HepG2 (cell line): ENCODE measurements at regions not wholly inside any gene's neighbourhood (a gene's known extent, or its start where the extent isn't known, plus 50 kb on each side); places are given as distances from the start of the nearest gene placed in this dataset.

Source experiments
- ATAC-seq: fragments of 200-7000 bp; cut with Tn5 transposase; 3 replicates; pipeline ENCODE4 v1.9.1; 2020; ENCODE audit warnings: mild to moderate bottlenecking, moderate library complexity
- BruUV-seq: library from RNA; stranded (reverse); fragments of 400-500 nt; replicated peaks from 2 replicates; lab custom pipeline; 2021; lab: Mats Ljungman, UMichigan
- CTCF ChIA-PET: fragments of 300-600 bp; formaldehyde crosslinking; extraction: SDS; loops from one replicate; lab custom pipeline; 2021; ENCODE audit warnings: low total read pairs, inconsistent platforms, low intra/inter-chr PET ratio; lab: Yijun Ruan, JAX
- POLR2A ChIA-PET: fragments of 350-600 bp; sonication (Branson Sonifier 250); formaldehyde crosslinking; loops from one replicate; lab custom pipeline; 2020; ENCODE audit warnings: antibody characterized with exemption, inconsistent platforms; lab: Yijun Ruan, JAX
- DNase-seq: peaks from one replicate; pipeline ENCODE4 v3.0.0-alpha.2; 2015; ENCODE audit warnings: low spot score
- FAIRE-seq: peaks from 3 replicates; lab custom pipeline; 2011; peaks lifted over from hg19 to GRCh38; lab: Jason Lieb, UNC
- H2AFZ ChIP-seq: one replicate; pipeline ENCODE4 v1.6.1; 2011; ENCODE audit warnings: low read length, inconsistent platforms
- H3K27ac ChIP-seq: fragments of 300-600 bp; 3 replicates; pipeline ENCODE4 v1.8.0; 2011; ENCODE audit warnings: mixed run types, mild to moderate bottlenecking, mixed read lengths, low read length, inconsistent platforms; ENCODE audit not compliant: insufficient read depth; ENCODE audit errors: extremely low read length
- H3K27me3 ChIP-seq, 2 experiments: fragments of 200-600 bp in 1 of 2; 2 replicates in 1 of 2; 3 replicates in 1 of 2; pipeline versions ENCODE4 v1.6.0 to v1.8.0; 2011; ENCODE audit warnings: low read length in 2 of 2, mild to moderate bottlenecking in 2 of 2, moderate library complexity in 2 of 2, inconsistent platforms in 1 of 2; ENCODE audit not compliant: insufficient read depth in 2 of 2, control insufficient read depth in 1 of 2
- H3K36me3 ChIP-seq, 2 experiments: fragments of 200-600 bp in 1 of 2; replicated peaks in 1 of 2; 2 replicates in 1 of 2; 3 replicates in 1 of 2; pipeline versions ENCODE4 v1.5.1 to v1.8.0; 2011; ENCODE audit warnings: low read length in 2 of 2, inconsistent platforms in 1 of 2; ENCODE audit not compliant: insufficient read depth in 2 of 2, control insufficient read depth in 1 of 2
- H3K4me1 ChIP-seq: 2 replicates; pipeline ENCODE4 v1.5.1; 2012; ENCODE audit warnings: low read length, inconsistent platforms; ENCODE audit not compliant: insufficient read depth
- H3K4me2 ChIP-seq: 2 replicates; pipeline ENCODE4 v1.6.0; 2011; ENCODE audit warnings: low read depth, low read length, inconsistent platforms
- H3K4me3 ChIP-seq, 3 experiments: fragments of 200-600 bp in 1 of 3; sonication (generic), shearing (Covaris generic) in 1 of 3; replicated peaks in 1 of 3; 2 replicates each; pipeline ENCODE4 v1.5.1; 2011 to 2016; ENCODE audit warnings: low read length in 3 of 3, inconsistent platforms in 2 of 3, low read depth in 2 of 3, mild to moderate bottlenecking in 2 of 3, control low read depth in 1 of 3, mixed read lengths in 1 of 3; ENCODE audit not compliant: insufficient read depth in 1 of 3
- H3K79me2 ChIP-seq: one replicate; pipeline ENCODE4 v1.6.1; 2011; ENCODE audit warnings: low read length, inconsistent platforms; ENCODE audit not compliant: insufficient read depth
- H3K9ac ChIP-seq: 2 replicates; pipeline ENCODE4 v1.6.0; 2011; ENCODE audit warnings: mild to moderate bottlenecking, low read depth, low read length, inconsistent platforms; ENCODE audit not compliant: insufficient read depth
- H3K9me3 ChIP-seq: 2 replicates; pipeline ENCODE4 v1.5.1; 2012; ENCODE audit warnings: mild to moderate bottlenecking, low read length
- H4K20me1 ChIP-seq: 2 replicates; pipeline ENCODE4 v1.6.0; 2011; ENCODE audit warnings: inconsistent platforms, mild to moderate bottlenecking, low read length, moderate library complexity; ENCODE audit not compliant: insufficient read depth
- FIP1L1 ChIP-seq: fragments of 200-400 bp; formaldehyde crosslinking; IDR thresholded peaks from 2 replicates; pipeline ENCODE4 v1.6.1; 2018; ENCODE audit warnings: low read depth, mild to moderate bottlenecking, low read length, moderate library complexity, borderline replicate concordance; ENCODE audit not compliant: insufficient read depth
- HIVEP1 ChIP-seq: sonication (generic); formaldehyde crosslinking; IDR thresholded peaks from 2 replicates; pipeline ENCODE4 v1.4.0; 2020; ENCODE audit warnings: mild to moderate bottlenecking, missing genetic modification reagents
- MED13 ChIP-seq: sonication (generic); formaldehyde crosslinking; IDR thresholded peaks from 2 replicates; pipeline ENCODE4 v1.5.0; 2020; ENCODE audit warnings: missing genetic modification reagents
- MED8 ChIP-seq: sonication (generic); formaldehyde crosslinking; IDR thresholded peaks from 2 replicates; pipeline ENCODE4 v1.8.1; 2023; ENCODE audit warnings: mild to moderate bottlenecking, missing genetic modification reagents; ENCODE audit not compliant: insufficient replicate concordance
- MEIS1 ChIP-seq: sonication (generic); formaldehyde crosslinking; IDR thresholded peaks from 2 replicates; pipeline ENCODE4 v1.9.0; 2021; ENCODE audit warnings: mild to moderate bottlenecking, missing genetic modification reagents, moderate library complexity, borderline replicate concordance
- MLLT10 ChIP-seq: sonication (generic); formaldehyde crosslinking; IDR thresholded peaks from 2 replicates; pipeline ENCODE4 v1.4.0; 2020; ENCODE audit warnings: missing genetic modification reagents
- MYNN ChIP-seq: sonication (generic); formaldehyde crosslinking; IDR thresholded peaks from 2 replicates; pipeline ENCODE4 v1.4.0; 2020; ENCODE audit warnings: mild to moderate bottlenecking, low read depth, missing genetic modification reagents
- SIX4 ChIP-seq: sonication (generic); formaldehyde crosslinking; IDR thresholded peaks from 2 replicates; pipeline ENCODE4 v1.4.0; 2020; ENCODE audit warnings: missing genetic modification reagents
- SP140L ChIP-seq: sonication (generic); formaldehyde crosslinking; IDR thresholded peaks from 2 replicates; pipeline ENCODE4 v1.4.0; 2020; ENCODE audit warnings: missing genetic modification reagents, borderline replicate concordance
- ZNF274 ChIP-seq: sonication (generic); formaldehyde crosslinking; IDR thresholded peaks from 2 replicates; pipeline ENCODE4 v1.5.1; 2020; ENCODE audit warnings: mild to moderate bottlenecking, missing genetic modification reagents
- ZNF343 ChIP-seq: sonication (generic); formaldehyde crosslinking; IDR thresholded peaks from 2 replicates; pipeline ENCODE4 v1.4.0; 2020; ENCODE audit warnings: mild to moderate bottlenecking, missing genetic modification reagents
- ZNF569 ChIP-seq: sonication (generic); formaldehyde crosslinking; IDR thresholded peaks from 2 replicates; pipeline ENCODE4 v1.5.0; 2020; ENCODE audit warnings: mild to moderate bottlenecking, missing genetic modification reagents, moderate library complexity, borderline replicate concordance
- ZNF629 ChIP-seq: sonication (generic); formaldehyde crosslinking; conservative IDR thresholded peaks from 2 replicates; pipeline ENCODE4 v1.5.0; 2020; ENCODE audit warnings: missing genetic modification reagents
- ZNF839 ChIP-seq: sonication (generic); formaldehyde crosslinking; IDR thresholded peaks from 2 replicates; pipeline ENCODE4 v1.4.0; 2020; ENCODE audit warnings: missing genetic modification reagents, mild to moderate bottlenecking, borderline replicate concordance
- WGBS: methylation state at CpG from one replicate; pipeline ENCODE4 v1.1.6; 2017; ENCODE audit warnings: low lambda C conversion rate; 5-methylcytosine and 5-hydroxymethylcytosine counted together
- in situ Hi-C: cut with HindIII; loops from 2 replicates; pipeline ENCODE4 v1.10.0; 2017; ENCODE audit warnings: low pct_unique_long_range_greater_than_20kb; ENCODE audit not compliant: extremely low pct_ligation_motif_present
- intact Hi-C: fragments of 100-400 bp; cut with micrococcal nuclease; formaldehyde crosslinking; loops from one replicate; pipeline ENCODE4 v1.10.0; 2022; ENCODE audit not compliant: unreplicated experiment
- TF ChIP-seq, protein P1 (sequence below): sonication (generic); formaldehyde crosslinking; IDR thresholded peaks from 2 replicates; pipeline ENCODE4 v1.4.0; 2020; ENCODE audit warnings: missing genetic modification reagents, mild to moderate bottlenecking, borderline replicate concordance
- TF ChIP-seq, protein P2 (sequence below), 2 experiments: sonication (generic) in 1 of 2; formaldehyde crosslinking in 1 of 2; IDR thresholded peaks; 2 replicates each; pipeline versions ENCODE4 v1.5.1 to v1.6.1; 2011 to 2020; ENCODE audit warnings: borderline replicate concordance in 1 of 2, low read depth in 1 of 2, low read length in 1 of 2, mild to moderate bottlenecking in 1 of 2, missing genetic modification reagents in 1 of 2, moderate library complexity in 1 of 2

DNA sequence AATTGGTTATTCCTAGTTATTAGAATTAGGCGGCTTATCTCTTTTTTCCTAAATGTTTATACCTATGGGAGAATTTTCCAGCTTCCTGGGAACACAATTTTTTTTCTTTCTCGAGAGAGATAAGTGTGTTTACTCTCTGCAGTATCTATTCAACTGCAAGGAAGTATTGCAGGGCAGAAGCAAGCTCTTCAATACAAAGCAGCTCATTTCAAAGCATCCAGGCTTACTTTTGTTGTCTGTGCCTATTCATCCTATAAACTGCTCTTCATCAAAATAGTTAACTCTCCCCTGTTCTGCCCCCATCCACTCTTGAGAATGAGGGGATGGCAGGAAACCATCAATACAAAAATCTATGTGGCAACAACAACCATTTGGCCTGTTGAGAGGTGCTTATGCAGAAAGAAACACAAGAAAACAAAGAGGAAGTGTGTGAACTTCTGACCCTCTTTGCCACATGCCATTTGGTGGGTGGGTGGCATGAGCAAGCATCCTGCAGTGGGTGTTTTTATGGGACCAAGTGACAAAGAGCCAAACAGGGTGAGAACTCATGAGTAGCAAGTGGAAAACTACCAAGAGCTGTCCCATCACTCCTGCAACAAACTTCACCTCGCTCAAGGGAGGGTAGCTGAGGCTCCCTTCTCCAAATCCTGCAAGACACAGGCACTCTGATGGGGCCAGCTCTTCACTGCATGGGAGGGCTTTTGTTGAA lies 50.6 kb upstream of the MRPS6 start:
- no peak for DNase-seq
- Histone ChIP-seq H3K4me2 (no peak overlapping the region), H3K9ac (no peak overlapping the region), H4K20me1 (no peaks in the 10 kb centered on the region), H3K36me3 (no peaks in the 10 kb centered on the region), H3K79me2 (no peaks in the 10 kb centered on the region), H2AFZ (no peak overlapping the region), H3K4me1 (peaks cover 50% of the 10 kb centered on the region), H3K27ac (no peak overlapping the region), H3K27me3 (no peaks in the 10 kb centered on the region; a peak in 2 of 5 replicates), H3K4me3 (no peak overlapping the region), H3K9me3 (no peaks in the 10 kb centered on the region)
- CTCF ChIA-PET: no interaction called here
- no peak for TF ChIP-seq MLLT10
- no peak for TF ChIP-seq MED13 (CRISPR knock-in tag)
- TF ChIP-seq ZNF839 (CRISPR knock-in tag): no peak
- TF ChIP-seq ZNF343 (CRISPR knock-in tag): no peak
- no peak for TF ChIP-seq ZNF274 (CRISPR knock-in tag)
- 3% methylated on average over 2 of the region's 3 CpGs for WGBS
- intact Hi-C loops (no loop called here), in situ Hi-C loops (no loop called here)
- POLR2A ChIA-PET: no interaction called here
- BruUV-seq: no TSS peak
- ATAC-seq: no peak
- FAIRE-seq: no peak

GRCh38 chr21:34021726-34022125 lies 51.7 kb upstream of the MRPS6 start:
- CTCF ChIA-PET: no interaction called here
- no peak for FAIRE-seq
- POLR2A ChIA-PET: no interaction called here
- TF ChIP-seq ZNF629 (CRISPR knock-in tag): no peak
- TF ChIP-seq ZNF569: no peak
- TF ChIP-seq, protein P1, sequence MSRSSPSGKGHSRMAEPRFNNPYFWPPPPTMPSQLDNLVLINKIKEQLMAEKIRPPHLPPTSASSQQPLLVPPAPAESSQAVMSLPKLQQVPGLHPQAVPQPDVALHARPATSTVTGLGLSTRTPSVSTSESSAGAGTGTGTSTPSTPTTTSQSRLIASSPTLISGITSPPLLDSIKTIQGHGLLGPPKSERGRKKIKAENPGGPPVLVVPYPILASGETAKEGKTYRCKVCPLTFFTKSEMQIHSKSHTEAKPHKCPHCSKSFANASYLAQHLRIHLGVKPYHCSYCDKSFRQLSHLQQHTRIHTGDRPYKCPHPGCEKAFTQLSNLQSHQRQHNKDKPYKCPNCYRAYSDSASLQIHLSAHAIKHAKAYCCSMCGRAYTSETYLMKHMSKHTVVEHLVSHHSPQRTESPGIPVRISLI (CRISPR knock-in tag): no peak
- no peak for TF ChIP-seq MED8 (CRISPR knock-in tag)
- TF ChIP-seq SIX4 (CRISPR knock-in tag): no peak
- no peak for TF ChIP-seq FIP1L1
- TF ChIP-seq SP140L (CRISPR knock-in tag): no peak
- TF ChIP-seq, protein P2, sequence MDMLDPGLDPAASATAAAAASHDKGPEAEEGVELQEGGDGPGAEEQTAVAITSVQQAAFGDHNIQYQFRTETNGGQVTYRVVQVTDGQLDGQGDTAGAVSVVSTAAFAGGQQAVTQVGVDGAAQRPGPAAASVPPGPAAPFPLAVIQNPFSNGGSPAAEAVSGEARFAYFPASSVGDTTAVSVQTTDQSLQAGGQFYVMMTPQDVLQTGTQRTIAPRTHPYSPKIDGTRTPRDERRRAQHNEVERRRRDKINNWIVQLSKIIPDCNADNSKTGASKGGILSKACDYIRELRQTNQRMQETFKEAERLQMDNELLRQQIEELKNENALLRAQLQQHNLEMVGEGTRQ (IDR thresholded peaks at IDR 0.05; ENCODE audit: low read depth, low read length): no peak
- TF ChIP-seq, protein P2 (CRISPR knock-in tag; IDR thresholded peaks at IDR 0.05; ENCODE audit: borderline replicate concordance): no peak
- TF ChIP-seq MEIS1 (CRISPR knock-in tag): no peak
- TF ChIP-seq HIVEP1: no peak
- no peak for TF ChIP-seq MYNN (CRISPR knock-in tag)

More at GRCh38 chr21:34021726-34022125, 51.7 kb upstream of the MRPS6 start:
- Histone ChIP-seq H3K79me2 (no peaks in the 10 kb centered on the region), H3K36me3 (no peaks in the 10 kb centered on the region), H3K9me3 (no peaks in the 10 kb centered on the region), H2AFZ (no peak overlapping the region), H3K4me3 (no peak overlapping the region), H3K27ac (no peak overlapping the region), H3K4me2 (no peak overlapping the region), H3K4me1 (peaks cover 61% of the 10 kb centered on the region), H3K9ac (no peak overlapping the region), H4K20me1 (no peaks in the 10 kb centered on the region), H3K27me3 (no peaks in the 10 kb centered on the region; a peak in 2 of 5 replicates)
- 20% methylated on average over 2 of the region's 2 CpGs for WGBS
- intact Hi-C loops (no loop called here), in situ Hi-C loops (no loop called here)
- ATAC-seq: no peak
- no TSS peak for BruUV-seq
- no peak for DNase-seq
